Astrocyte of the spinal cord (primary cell): ENCODE measurements at regions not wholly inside any gene's neighbourhood (a gene's known extent, or its start where the extent isn't known, plus 50 kb on each side); places are given as distances from the start of the nearest gene placed in this dataset.

Experiments
- DNase-seq: peaks from one replicate; pipeline ENCODE4 v3.0.0; 2011; ENCODE audit warnings: low read depth, low spot score
- H3K4me3 ChIP-seq: 2 replicates; pipeline ENCODE4 v1.5.1; 2011; ENCODE audit warnings: low read depth, mild to moderate bottlenecking, low read length, moderate library complexity
- in situ Hi-C: cut with HindIII; loops from 2 replicates; pipeline ENCODE4 v1.10.0; 2017; ENCODE audit warnings: low sequenced_read_pairs
- TF ChIP-seq, protein P1 (sequence below): IDR thresholded peaks from 2 replicates; pipeline ENCODE4 v1.5.1; 2012; ENCODE audit warnings: low read depth, mild to moderate bottlenecking, low read length, inconsistent platforms

- TF ChIP-seq, protein P1, sequence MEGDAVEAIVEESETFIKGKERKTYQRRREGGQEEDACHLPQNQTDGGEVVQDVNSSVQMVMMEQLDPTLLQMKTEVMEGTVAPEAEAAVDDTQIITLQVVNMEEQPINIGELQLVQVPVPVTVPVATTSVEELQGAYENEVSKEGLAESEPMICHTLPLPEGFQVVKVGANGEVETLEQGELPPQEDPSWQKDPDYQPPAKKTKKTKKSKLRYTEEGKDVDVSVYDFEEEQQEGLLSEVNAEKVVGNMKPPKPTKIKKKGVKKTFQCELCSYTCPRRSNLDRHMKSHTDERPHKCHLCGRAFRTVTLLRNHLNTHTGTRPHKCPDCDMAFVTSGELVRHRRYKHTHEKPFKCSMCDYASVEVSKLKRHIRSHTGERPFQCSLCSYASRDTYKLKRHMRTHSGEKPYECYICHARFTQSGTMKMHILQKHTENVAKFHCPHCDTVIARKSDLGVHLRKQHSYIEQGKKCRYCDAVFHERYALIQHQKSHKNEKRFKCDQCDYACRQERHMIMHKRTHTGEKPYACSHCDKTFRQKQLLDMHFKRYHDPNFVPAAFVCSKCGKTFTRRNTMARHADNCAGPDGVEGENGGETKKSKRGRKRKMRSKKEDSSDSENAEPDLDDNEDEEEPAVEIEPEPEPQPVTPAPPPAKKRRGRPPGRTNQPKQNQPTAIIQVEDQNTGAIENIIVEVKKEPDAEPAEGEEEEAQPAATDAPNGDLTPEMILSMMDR, result no peak
- in situ Hi-C loops, result no loop called here
- DNase-seq, result no peak
- no peak overlapping the region for H3K4me3 ChIP-seq
Measured at GRCh38 chr12:89800435-89800834, 91.8 kb upstream of the ATP2B1 start.

DNA sequence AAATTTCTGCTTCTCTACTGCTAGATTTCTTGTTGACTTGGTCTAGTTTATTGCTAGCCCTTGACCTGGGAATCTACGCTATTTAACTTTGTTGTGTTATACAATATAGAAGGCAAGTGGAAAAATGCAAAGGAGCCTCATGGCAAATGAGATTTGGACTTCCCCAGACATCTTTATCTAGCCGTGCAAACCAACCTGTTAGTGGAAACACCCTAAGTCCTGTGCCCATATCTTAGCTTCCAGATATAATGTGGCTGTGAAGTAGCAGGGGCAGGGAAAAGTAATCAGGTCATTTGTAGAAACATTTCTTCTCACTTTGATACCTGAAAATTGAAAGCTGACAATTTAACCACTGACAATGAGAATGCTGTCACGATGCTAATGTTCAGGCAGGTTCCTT, 90.7 kb upstream of the ATP2B1 start:
- TF ChIP-seq, protein P1, result no peak
- no peak for DNase-seq
- H3K4me3 ChIP-seq, result no peak overlapping the region
- in situ Hi-C loops, result no loop called here

DNA sequence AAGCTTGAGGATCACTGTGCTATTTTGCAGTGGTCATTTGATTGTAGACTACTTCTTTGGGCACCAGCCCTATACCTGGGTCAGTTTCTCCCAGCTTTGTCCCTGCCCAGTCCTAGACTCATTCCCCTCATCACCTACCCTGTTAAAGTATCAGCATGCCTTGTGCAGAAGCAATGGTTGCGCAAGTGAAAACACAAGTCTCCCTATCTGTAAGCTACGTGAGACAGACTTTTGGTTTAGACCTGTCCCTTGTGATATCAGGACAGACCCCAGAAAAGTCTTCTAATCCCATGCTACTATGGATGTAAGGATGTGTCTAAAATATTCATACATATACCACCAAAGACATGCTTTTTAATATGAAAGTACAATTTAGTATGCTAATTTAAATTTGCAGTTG, 88.8 kb upstream of the ATP2B1 start:
- no peak overlapping the region for H3K4me3 ChIP-seq
- in situ Hi-C loops, result no loop called here
- TF ChIP-seq, protein P1, result no peak
- DNase-seq, result no peak

DNA sequence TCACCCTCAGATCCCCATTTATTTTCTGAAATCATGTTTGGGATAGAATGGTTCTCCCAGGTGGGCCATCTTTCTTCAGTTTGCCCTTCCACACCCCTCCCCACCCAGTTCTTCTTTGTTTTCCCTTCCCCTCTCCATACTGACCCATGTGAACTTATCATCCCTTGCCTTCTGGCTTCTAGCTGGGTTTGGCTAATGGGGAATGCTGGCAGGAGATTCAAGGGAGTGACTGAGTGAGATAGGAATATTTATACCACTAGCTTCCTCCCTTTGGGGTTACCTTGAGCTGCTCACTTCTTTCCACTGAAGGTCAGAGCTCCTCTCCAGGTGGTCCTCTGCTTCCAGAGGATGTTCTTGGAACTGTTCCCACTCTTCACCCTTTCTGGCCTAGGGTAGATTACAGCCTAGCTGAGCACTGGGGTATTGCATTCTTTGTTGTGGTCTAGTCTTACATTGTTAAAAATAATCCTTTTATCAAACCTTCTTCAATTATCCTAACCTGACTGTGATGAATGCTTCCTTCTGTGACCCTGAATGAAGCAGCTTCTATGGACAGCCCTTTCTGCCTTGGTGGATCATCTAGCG, 88.3 kb upstream of the ATP2B1 start:
- H3K4me3 ChIP-seq, result no peak overlapping the region
- in situ Hi-C loops, result no loop called here
- TF ChIP-seq, protein P1, result peak; percentile 12
- DNase-seq, result no peak

- in situ Hi-C loops, result no loop called here
- TF ChIP-seq, protein P1, result no peak
- no peak for DNase-seq
Measured at GRCh38 chr12:89793946-89794345, 85.3 kb upstream of the ATP2B1 start.

DNA sequence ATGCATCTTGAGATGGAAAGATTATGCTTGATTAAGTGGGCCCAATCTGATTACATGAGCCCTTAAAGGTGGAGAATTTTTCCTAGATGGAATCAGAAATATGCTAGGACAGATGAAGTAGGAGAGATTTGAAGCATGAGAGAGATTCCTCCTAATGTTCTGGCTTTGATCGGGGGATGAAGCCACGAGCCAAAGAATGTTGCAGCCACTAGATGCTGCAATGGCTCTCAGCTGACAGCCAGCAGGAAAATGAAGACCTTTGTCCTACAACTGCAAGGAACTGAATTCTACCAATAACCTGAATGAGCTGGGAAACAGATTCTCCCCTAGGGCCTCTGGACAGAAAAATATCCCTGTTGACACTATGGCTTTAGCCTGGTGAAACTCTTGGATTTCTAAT, 82.6 kb upstream of the ATP2B1 start:
- no peak for DNase-seq
- in situ Hi-C loops, result no loop called here
- TF ChIP-seq, protein P1, result no peak
- H3K4me3 ChIP-seq, result no peak overlapping the region

More at GRCh38 chr12:89793946-89794345, 85.3 kb upstream of the ATP2B1 start:
- H3K4me3 ChIP-seq, result no peak overlapping the region
